ENCODE measurements at regions not wholly inside any gene's neighbourhood (a gene's known extent, or its start where the extent isn't known, plus 50 kb on each side); places are given as distances from the start of the nearest gene placed in this dataset.

DNA sequence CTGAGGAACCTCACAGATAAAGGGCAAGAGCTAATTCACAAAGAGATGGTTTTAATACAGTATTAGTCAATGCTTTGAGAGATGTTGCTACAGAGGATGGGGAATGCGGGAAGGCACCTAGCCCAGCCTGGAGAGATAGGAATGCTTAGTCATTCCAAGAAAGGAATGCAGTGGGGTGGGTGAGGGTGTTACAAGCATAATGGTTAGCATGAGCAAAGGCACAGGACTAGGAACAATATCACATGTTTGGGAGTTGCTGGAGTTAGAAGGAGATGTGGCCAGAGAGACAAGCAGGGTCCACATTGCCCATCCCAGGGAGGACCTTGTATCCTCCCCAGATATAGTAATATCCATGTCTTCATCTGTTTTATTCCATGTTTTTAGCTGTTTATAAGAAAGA is 107.0 kb upstream of the OGFRL1 start:
- TF ChIP-seq ZNF548 (tag by site-specific recombination; IDR thresholded peaks at IDR 0.05): no peak
- TF ChIP-seq, protein P1, sequence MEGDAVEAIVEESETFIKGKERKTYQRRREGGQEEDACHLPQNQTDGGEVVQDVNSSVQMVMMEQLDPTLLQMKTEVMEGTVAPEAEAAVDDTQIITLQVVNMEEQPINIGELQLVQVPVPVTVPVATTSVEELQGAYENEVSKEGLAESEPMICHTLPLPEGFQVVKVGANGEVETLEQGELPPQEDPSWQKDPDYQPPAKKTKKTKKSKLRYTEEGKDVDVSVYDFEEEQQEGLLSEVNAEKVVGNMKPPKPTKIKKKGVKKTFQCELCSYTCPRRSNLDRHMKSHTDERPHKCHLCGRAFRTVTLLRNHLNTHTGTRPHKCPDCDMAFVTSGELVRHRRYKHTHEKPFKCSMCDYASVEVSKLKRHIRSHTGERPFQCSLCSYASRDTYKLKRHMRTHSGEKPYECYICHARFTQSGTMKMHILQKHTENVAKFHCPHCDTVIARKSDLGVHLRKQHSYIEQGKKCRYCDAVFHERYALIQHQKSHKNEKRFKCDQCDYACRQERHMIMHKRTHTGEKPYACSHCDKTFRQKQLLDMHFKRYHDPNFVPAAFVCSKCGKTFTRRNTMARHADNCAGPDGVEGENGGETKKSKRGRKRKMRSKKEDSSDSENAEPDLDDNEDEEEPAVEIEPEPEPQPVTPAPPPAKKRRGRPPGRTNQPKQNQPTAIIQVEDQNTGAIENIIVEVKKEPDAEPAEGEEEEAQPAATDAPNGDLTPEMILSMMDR (tag by site-specific recombination; IDR thresholded peaks at IDR 0.05): no peak
- TF ChIP-seq KLF10 (tag by site-specific recombination; IDR thresholded peaks at IDR 0.05): no peak
- no peak for TF ChIP-seq PBX3 (CRISPR knock-in tag; IDR thresholded peaks at IDR 0.05)
- no peak for TF ChIP-seq HOXA7 (CRISPR knock-in tag; IDR thresholded peaks at IDR 0.05; ENCODE audit: borderline replicate concordance)
- no peak for TF ChIP-seq HIC1 (tag by site-specific recombination; IDR thresholded peaks at IDR 0.05)
- TF ChIP-seq ZNF501 (tag by site-specific recombination; IDR thresholded peaks at IDR 0.05): no peak
- TF ChIP-seq KLF16 (tag by site-specific recombination; IDR thresholded peaks at IDR 0.05): no peak
- no peak for TF ChIP-seq ZNF658 (tag by site-specific recombination; IDR thresholded peaks at IDR 0.05)
- no peak for TF ChIP-seq ZNF169 (tag by site-specific recombination; IDR thresholded peaks at IDR 0.05)
- no peak for TF ChIP-seq ZNF394 (tag by site-specific recombination; IDR thresholded peaks at IDR 0.05; ENCODE audit: borderline replicate concordance)
- TF ChIP-seq ZNF645 (tag by site-specific recombination; IDR thresholded peaks at IDR 0.05): no peak

All from HEK293 (cell line).